ENCODE measurements at regions not wholly inside any gene's neighbourhood (a gene's known extent, or its start where the extent isn't known, plus 50 kb on each side); places are given as distances from the start of the nearest gene placed in this dataset.
A peak's percentile ranks its signal among the peaks of the same experiment; 100 is the strongest.
"Not testable (repeated sequence)": the region's sequence is repeated elsewhere in the genome, so short reads cannot be mapped to it uniquely, and the experiment has no call there.

DNA sequence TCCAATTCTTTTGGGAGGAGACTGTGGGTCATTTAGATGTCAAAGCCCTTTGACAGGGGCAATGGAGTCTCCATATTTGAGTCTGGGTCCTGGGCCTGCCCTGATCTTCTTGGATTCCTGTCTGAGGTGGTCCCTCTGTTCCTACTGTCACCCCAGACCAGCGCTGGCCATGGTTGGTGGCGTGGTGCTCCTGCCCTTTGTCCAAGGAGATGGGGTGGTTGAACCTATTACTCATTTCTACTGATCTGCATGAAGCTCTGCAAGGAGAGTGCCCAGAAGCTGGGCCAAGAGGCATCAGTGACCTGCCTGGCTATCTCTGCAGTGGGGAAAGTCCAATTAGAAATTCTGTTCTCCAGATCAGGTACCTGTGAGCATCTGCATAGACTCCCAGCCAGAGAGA, 355.6 kb upstream of the NUPR2 start:
- TF ChIP-seq, protein P1, sequence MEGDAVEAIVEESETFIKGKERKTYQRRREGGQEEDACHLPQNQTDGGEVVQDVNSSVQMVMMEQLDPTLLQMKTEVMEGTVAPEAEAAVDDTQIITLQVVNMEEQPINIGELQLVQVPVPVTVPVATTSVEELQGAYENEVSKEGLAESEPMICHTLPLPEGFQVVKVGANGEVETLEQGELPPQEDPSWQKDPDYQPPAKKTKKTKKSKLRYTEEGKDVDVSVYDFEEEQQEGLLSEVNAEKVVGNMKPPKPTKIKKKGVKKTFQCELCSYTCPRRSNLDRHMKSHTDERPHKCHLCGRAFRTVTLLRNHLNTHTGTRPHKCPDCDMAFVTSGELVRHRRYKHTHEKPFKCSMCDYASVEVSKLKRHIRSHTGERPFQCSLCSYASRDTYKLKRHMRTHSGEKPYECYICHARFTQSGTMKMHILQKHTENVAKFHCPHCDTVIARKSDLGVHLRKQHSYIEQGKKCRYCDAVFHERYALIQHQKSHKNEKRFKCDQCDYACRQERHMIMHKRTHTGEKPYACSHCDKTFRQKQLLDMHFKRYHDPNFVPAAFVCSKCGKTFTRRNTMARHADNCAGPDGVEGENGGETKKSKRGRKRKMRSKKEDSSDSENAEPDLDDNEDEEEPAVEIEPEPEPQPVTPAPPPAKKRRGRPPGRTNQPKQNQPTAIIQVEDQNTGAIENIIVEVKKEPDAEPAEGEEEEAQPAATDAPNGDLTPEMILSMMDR (IDR thresholded peaks at IDR 0.05; ENCODE audit: low read depth, low read length) = no peak
- DNase-seq (ENCODE audit: low read depth, low spot score) = no peak
- in situ Hi-C loops (cut with HindIII; ENCODE audit: low sequenced_read_pairs) = no loop called here

DNA sequence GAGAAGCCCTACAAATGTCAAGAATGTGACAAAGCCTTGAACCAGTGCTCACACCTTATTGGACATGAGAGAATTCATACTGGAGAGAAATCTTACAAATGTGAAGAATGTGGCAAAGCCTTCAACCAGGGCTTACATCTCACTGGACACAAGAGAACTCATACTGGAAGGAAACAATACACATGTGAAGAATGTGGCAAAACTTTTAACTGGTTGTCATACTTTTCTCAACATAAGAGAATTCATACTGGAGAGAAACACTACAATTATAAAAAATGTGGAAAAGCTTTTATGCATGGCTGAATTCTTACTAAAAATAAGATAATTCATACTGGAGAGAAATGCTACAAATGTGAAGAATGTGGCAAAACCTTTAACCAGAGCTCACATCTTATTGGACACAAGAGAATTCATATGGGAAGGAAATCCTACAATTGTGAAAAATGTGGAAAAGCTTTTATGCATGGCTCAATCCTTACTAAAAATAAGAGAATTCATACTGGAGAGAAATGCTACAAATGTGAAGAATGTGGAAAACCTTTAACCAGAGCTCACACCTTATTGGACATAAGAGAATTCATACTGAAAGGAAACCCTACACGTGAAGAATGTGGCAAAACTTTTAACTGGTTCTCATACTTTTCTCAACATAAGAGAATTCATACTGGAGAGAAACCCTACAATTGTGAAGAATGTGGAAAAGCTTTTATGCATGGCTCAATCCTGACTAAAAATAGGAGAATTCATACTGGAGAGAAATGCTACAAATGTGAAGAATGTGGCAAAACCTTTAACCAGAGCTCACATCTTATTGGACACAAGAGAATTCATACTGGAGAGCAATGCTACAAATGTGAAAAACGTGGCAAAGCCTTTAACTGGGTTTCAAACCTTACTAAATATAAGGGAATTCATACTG, 350.6 kb upstream of the NUPR2 start:
- H3K4me3 ChIP-seq (ENCODE audit: low read depth, low read length); in situ Hi-C loops (cut with HindIII; ENCODE audit: low sequenced_read_pairs): not testable (repeated sequence)
- DNase-seq (ENCODE audit: low read depth, low spot score) = peak; percentile 1

More for the DNA sequence above, 355.6 kb upstream of the NUPR2 start:
- H3K4me3 ChIP-seq (ENCODE audit: low read depth, low read length) = no peak overlapping the region

DNA sequence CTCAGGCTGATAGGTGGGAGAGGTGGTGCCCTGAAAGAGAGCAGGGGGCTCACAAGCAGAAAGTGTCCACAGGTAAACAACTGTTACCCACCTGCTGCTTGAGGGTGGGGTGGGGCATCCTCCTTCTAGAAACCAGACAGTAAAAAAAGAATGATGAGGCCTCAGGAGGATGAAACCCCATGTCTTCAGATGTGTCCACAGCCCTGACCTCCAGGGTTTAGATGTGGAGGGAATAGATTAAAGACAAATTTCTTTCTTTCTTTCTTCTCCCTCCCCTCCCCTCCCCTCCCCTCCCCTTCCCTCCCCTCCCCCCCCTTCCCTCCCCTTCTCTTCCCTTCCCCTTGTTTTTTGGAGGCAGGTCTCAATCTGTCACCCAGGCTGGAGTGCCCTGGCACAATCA, 333.5 kb upstream of the NUPR2 start:
- no peak overlapping the region for H3K4me3 ChIP-seq (ENCODE audit: low read depth, low read length)
- DNase-seq (ENCODE audit: low read depth, low spot score) = no peak
- in situ Hi-C loops (cut with HindIII; ENCODE audit: low sequenced_read_pairs) = no loop called here
- TF ChIP-seq, protein P1 (IDR thresholded peaks at IDR 0.05; ENCODE audit: low read depth, low read length) = no peak

DNA sequence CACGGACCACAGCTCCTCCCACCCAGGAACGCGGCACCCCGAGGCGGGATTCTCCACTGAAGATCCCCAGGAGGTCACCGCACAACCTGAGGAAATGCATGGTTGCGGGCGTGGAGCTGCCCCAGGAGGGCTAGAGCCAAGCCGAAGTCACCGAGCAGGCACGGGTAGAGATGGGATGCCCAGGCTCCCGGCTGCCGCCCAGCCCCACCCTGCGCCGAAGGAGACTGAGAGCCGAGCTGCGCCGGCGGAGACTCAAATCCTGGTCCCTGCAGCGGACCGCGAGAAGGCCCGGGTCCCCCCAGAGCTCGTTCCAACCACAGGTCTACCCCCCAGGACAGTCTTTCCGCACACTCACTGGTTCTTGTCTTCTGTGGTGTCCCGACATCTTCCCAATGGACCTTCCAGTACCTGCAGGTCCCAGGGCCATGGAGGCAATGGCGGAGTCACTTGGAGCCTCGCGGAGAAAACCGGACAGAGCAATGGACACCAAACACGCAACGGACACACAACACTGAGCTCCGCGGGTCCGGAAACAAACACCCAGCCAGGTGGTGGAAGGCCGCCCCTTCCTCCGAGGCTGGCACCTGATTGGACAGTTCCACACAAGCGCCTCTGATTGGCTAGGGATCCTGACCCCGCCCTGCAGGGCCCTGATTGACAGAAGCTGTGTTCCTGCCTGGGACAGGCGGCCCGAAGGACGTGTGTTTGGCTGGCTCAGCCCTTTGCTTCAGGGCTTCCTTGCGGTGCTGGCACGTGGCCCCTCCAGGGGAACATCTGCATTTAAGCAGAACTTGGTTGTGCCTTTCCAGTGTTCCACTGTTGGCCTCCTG, 331.9 kb upstream of the NUPR2 start:
- no peak overlapping the region for H3K4me3 ChIP-seq (ENCODE audit: low read depth, low read length)
- TF ChIP-seq, protein P1 (IDR thresholded peaks at IDR 0.05; ENCODE audit: low read depth, low read length) = no peak
- in situ Hi-C loops (cut with HindIII; ENCODE audit: low sequenced_read_pairs) = no loop called here
- no peak for DNase-seq (ENCODE audit: low read depth, low spot score)

DNA sequence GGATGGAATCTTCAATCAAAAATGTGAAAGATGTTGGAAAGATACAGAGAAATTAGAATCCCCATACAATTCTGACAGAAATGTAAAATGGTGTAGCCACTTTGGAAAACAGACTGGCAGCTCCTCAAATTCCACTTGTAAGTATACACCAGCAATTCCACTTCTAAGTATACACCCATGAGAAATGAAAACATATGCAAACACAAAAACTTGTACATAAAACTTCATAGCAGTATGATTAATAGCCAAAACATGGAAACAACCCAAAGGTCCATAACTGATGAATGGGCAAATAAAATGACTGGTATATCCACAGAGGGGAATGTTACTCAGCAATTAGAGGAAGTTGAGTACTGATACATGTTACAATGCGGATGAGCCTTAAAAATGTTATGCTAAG, 304.3 kb upstream of the NUPR2 start:
- in situ Hi-C loops (cut with HindIII; ENCODE audit: low sequenced_read_pairs); H3K4me3 ChIP-seq (ENCODE audit: low read depth, low read length); DNase-seq (ENCODE audit: low read depth, low spot score): not testable (repeated sequence)

DNA sequence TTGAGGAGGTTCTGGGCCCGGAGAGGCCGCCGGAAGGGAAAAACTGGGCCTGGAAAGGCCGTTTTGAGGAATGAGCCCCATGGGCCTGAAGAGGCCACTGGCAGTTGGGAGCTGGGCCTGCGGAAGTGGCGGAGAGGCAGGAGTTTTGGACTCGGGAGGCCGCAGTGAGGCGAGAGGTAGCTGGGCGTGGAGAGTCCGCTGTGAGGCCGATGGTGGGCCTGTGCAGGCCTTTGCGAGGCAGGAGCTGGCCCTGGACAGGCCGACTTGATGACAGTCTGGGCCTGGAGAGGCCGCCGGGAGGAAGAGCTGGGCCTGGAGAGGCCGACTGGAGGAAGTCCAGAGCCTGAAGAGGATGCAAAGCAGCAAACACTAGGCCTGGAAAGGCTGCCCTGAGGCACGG, 259.0 kb upstream of the NUPR2 start:
- no peak overlapping the region for H3K4me3 ChIP-seq (ENCODE audit: low read depth, low read length)
- TF ChIP-seq, protein P1 (IDR thresholded peaks at IDR 0.05; ENCODE audit: low read depth, low read length) = no peak
- no peak for DNase-seq (ENCODE audit: low read depth, low spot score)
- in situ Hi-C loops (cut with HindIII; ENCODE audit: low sequenced_read_pairs) = no loop called here

DNA sequence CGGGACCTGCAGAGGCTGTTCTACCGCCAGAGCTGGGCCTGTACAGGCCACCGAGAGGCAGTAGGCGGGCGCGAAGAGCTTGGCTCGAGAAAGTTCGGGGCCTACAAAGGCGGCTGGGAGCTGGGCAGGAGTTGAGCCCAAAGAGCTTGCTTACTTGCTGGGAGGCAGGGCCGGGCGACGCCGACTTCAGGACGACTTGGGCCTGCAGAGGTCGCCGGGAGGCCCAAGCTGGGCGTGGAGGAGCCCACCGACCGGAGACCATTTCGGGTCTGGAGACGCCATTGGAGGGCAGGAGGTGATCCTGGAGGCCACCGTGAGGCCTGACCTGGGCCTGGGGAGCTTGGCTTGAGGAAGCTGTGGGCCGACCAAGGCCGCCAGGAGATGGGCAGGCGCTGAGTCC, 258.4 kb upstream of the NUPR2 start:
- H3K4me3 ChIP-seq (ENCODE audit: low read depth, low read length); DNase-seq (ENCODE audit: low read depth, low spot score); in situ Hi-C loops (cut with HindIII; ENCODE audit: low sequenced_read_pairs): not testable (repeated sequence)

DNA sequence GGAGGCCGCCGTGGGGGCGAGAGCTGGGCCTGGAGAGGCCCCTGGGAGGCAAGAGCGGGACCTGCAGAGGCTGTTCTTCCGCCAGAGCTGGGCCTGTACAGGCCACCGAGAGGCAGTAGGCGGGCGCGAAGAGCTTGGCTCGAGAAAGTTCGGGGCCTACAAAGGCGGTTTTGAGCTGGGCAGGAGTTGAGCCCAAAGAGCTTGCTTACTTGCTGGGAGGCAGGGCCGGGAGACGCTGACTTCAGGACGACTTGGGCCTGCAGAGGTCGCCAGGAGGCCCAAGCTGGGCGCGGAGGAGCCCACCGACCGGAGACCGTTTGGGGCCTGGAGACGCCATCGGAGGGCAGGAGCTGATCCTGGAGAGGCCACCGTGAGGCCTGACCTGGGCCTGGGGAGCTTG, 257.1 kb upstream of the NUPR2 start:
- H3K4me3 ChIP-seq (ENCODE audit: low read depth, low read length); in situ Hi-C loops (cut with HindIII; ENCODE audit: low sequenced_read_pairs): not testable (repeated sequence)
- peak; percentile 59 for DNase-seq (ENCODE audit: low read depth, low spot score)

DNA sequence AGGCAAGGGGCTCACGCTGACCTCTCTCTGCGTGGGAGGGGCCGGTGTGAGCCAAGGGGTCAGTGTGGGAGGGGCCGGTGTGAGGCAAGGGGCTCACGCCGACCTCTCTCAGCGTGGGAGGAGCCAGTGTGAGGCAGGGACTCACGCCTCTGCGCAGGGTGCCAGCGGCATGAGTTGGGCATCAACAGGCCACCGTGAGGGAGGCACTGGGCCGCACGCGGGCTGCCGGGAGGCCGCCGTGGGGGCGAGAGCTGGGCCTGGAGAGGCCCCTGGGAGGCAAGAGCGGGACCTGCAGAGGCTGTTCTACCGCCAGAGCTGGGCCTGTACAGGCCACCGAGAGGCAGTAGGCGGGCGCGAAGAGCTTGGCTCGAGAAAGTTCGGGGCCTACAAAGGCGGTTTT, 255.6 kb upstream of the NUPR2 start:
- in situ Hi-C loops (cut with HindIII; ENCODE audit: low sequenced_read_pairs); H3K4me3 ChIP-seq (ENCODE audit: low read depth, low read length); DNase-seq (ENCODE audit: low read depth, low spot score): not testable (repeated sequence)

DNA sequence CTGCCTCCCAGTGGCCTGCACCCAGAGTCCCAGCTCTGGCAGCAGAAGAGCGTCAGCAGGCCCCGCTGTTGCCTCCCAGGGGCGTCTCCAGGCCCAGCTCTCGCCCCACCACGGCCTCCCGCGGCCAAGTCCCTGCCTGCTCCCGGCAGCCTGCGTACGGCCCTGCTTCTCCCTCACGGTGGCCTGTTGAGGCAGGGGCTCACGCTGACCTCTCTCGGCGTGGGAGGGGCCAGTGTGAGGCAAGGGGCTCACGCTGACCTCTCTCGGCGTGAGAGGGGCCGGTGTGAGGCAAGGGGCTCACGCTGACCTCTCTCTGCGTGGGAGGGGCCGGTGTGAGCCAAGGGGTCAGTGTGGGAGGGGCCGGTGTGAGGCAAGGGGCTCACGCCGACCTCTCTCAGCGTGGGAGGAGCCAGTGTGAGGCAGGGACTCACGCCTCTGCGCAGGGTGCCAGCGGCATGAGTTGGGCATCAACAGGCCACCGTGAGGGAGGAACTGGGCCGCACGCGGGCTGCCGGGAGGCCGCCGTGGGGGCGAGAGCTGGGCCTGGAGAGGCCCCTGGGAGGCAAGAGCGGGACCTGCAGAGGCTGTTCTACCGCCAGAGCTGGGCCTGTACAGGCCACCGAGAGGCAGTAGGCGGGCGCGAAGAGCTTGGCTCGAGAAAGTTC, 254.1 kb upstream of the NUPR2 start:
- in situ Hi-C loops (cut with HindIII; ENCODE audit: low sequenced_read_pairs); H3K4me3 ChIP-seq (ENCODE audit: low read depth, low read length); DNase-seq (ENCODE audit: low read depth, low spot score): not testable (repeated sequence)

DNA sequence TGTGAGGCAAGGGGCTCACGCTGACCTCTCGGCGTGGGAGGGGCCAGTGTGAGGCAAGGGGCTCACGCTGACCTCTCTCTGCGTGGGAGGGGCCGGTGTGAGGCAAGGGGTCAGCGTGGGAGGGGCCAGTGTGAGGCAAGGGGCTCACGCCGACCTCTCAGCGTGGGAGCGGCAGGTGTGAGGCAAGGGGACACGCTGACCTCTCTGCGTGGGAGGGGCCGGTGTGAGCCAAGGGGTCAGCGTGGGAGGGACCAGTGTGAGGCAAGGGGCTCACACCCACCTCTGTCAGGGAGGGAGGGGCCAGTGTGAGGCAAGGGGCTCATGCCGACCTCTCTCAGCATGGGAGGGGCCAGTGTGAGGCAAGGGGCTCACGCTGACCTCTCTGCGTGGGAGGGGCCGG, 251.7 kb upstream of the NUPR2 start:
- H3K4me3 ChIP-seq (ENCODE audit: low read depth, low read length); in situ Hi-C loops (cut with HindIII; ENCODE audit: low sequenced_read_pairs); DNase-seq (ENCODE audit: low read depth, low spot score): not testable (repeated sequence)

DNA sequence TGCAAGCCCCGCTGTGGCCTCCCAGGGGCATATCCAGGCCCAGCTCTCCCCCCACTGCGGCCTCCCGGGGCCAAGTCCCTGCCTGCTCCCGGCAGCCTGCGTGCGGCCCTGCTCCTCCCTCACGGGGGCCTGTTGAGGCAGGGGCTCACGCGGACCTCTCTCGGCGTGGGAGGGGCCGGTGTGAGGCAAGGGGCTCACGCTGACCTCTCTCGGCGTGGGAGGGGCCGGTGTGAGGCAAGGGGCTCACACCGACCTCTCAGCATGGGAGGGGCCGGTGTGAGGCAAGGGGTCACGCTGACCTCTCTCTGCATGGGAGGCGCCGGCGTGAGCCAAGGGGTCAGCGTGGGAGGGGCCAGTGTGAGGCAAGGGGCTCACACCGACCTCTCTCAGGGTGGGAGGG, 251.2 kb upstream of the NUPR2 start:
- DNase-seq (ENCODE audit: low read depth, low spot score); in situ Hi-C loops (cut with HindIII; ENCODE audit: low sequenced_read_pairs): not testable (repeated sequence)

More for the DNA sequence above, 251.2 kb upstream of the NUPR2 start:
- not testable (repeated sequence) for H3K4me3 ChIP-seq (ENCODE audit: low read depth, low read length)
